ENCODE measurements at regions not wholly inside any gene's neighbourhood (a gene's known extent, or its start where the extent isn't known, plus 50 kb on each side); places are given as distances from the start of the nearest gene placed in this dataset.

DNA sequence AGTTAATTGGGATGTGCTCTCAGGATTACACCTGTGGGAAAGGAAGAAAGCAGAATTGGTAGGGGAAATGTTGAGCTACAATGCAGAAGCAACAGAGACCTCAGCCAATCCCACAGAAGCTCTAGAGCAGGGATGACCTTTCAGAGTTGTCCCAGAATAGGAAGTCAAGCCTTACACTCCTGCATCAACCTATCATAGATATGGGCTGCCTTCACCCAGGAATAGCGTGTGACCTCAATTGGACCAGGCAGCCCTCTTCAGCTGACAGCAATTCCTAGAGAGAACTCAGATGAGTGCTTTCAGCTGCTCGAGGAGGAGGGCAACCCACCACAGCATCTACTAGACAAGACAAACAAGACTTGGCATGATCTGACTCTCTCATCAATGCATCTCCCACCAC is 189.7 kb downstream of the TMEM132E start:
- no peak overlapping the region for H3K4me3 ChIP-seq (ENCODE audit: low read length)
- no peak for TF ChIP-seq CTCF (conservative IDR thresholded peaks at IDR 0.05; ENCODE audit: low read length)
- no peak for DNase-seq (ENCODE audit: low read depth)

- no peak for DNase-seq (ENCODE audit: low read depth)
- H3K4me3 ChIP-seq (ENCODE audit: low read length) = no peak overlapping the region
- TF ChIP-seq CTCF (conservative IDR thresholded peaks at IDR 0.05; ENCODE audit: low read length) = no peak
Observed at GRCh38 chr17:34765291-34765690, 185.9 kb downstream of the TMEM132E start.

- DNase-seq (ENCODE audit: low read depth) = no peak
- H3K4me3 ChIP-seq (ENCODE audit: low read length) = no peak overlapping the region
- no peak for TF ChIP-seq CTCF (conservative IDR thresholded peaks at IDR 0.05; ENCODE audit: low read length)
Observed at GRCh38 chr17:34764716-34765115, 185.3 kb downstream of the TMEM132E start.

DNA sequence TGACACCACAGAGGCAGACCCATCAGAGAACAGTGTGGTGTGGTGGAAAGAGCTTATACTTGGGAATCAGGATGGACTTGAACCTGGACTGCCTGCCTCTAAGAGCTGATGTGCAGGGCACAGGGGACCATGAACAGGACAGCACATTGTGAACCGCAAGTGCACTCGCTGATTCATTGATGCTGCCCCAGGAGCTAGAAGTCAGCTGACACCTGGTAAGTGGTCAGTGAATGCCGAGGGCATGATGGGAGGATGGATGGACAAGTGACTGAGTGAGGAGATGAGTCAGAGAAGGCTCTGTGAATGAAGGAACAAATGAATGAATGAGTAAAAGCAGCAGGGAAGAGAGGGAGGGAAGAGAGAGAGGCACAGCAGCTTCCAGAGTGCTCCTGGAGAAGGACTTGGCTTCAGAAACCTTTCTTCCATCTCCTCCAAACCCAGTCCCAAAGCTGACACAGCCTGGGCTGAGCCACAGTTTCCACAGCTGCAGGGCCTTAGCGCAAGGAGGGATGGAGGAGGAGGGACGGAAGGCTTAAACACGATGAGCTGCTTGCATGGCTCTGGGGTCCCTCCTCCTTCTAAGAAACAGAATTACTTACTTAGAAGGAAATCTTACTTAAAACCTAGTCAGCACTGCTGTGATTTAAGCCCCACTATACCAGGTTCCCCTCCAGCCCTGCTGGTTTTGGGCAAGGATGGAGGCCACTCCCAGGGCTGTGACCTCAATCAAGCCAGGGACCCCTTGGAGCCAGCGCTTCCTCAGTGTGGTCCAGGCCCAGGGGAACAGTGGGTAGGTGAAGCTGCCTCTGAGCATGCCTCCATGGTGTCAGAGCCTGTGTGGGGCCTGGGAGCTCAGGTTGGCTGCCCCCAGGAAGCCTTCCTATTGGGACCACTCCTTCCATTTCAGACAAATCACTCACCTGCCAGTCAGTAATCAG is 184.6 kb downstream of the TMEM132E start:
- TF ChIP-seq CTCF (conservative IDR thresholded peaks at IDR 0.05; ENCODE audit: low read length) = no peak
- no peak overlapping the region for H3K4me3 ChIP-seq (ENCODE audit: low read length)
- no peak for DNase-seq (ENCODE audit: low read depth)

DNA sequence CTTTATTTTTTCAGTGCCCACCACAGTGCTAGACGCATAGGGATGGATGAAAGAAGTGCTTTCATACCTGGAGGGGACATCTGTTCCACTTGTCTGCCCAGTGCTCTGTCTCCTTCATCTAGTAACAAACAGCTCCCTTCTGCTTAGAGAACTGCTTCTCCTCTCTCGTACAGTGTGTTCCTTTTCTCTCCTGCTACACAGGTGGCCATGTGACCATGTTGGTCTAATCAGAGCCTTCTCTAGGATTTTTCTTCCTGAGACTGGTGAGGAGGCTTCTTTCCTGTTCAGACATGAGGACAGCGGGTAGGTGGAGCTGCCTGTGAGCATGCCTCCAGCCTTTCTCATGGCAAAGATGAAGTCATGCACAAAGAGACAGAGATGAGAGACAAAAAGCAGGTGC is 182.7 kb downstream of the TMEM132E start:
- no peak overlapping the region for H3K4me3 ChIP-seq (ENCODE audit: low read length)
- TF ChIP-seq CTCF (conservative IDR thresholded peaks at IDR 0.05; ENCODE audit: low read length) = no peak
- DNase-seq (ENCODE audit: low read depth) = no peak

- no peak for TF ChIP-seq CTCF (conservative IDR thresholded peaks at IDR 0.05; ENCODE audit: low read length)
- DNase-seq (ENCODE audit: low read depth) = no peak
- no peak overlapping the region for H3K4me3 ChIP-seq (ENCODE audit: low read length)
Observed at GRCh38 chr17:34761646-34762045, 182.3 kb downstream of the TMEM132E start.

GRCh38 chr17:34760931-34761495 is 181.6 kb downstream of the TMEM132E start:
- no peak for TF ChIP-seq CTCF (conservative IDR thresholded peaks at IDR 0.05; ENCODE audit: low read length)
- H3K4me3 ChIP-seq (ENCODE audit: low read length) = no peak overlapping the region
- DNase-seq (ENCODE audit: low read depth) = no peak

Measured in AG10803 (cell line).